H9 (cell line): ENCODE measurements at regions not wholly inside any gene's neighbourhood (a gene's known extent, or its start where the extent isn't known, plus 50 kb on each side); places are given as distances from the start of the nearest gene placed in this dataset.
A peak's percentile ranks its signal among the peaks of the same experiment; 100 is the strongest.

Experiments
- DNase-seq: peaks from one replicate; pipeline ENCODE4 v3.0.0-alpha.2; 2017
- H2AFZ ChIP-seq: one replicate; pipeline ENCODE4 v1.6.1; 2013; ENCODE audit warnings: mild to moderate bottlenecking, low read length, control low read depth, moderate library complexity
- H2AK5ac ChIP-seq: 2 replicates; pipeline ENCODE4 v1.6.1; 2013; ENCODE audit warnings: low read length, control low read depth, mixed read lengths; ENCODE audit not compliant: insufficient read length
- H2BK120ac ChIP-seq: one replicate; pipeline ENCODE4 v1.6.1; 2013; ENCODE audit warnings: low read depth, mild to moderate bottlenecking, low read length, control low read depth, inconsistent platforms; ENCODE audit not compliant: poor library complexity, severe bottlenecking
- H2BK12ac ChIP-seq: 2 replicates; pipeline ENCODE4 v1.6.1; 2013; ENCODE audit warnings: low read length, control low read depth, mixed read lengths, low read depth; ENCODE audit not compliant: insufficient read length
- H2BK15ac ChIP-seq: 2 replicates; pipeline ENCODE4 v1.6.1; 2013; ENCODE audit warnings: low read depth, low read length, control low read depth
- H2BK20ac ChIP-seq: one replicate; pipeline ENCODE4 v1.6.1; 2013; ENCODE audit warnings: low read depth, mild to moderate bottlenecking, low read length, control low read depth, inconsistent platforms; ENCODE audit not compliant: poor library complexity, severe bottlenecking
- H2BK5ac ChIP-seq: 2 replicates; pipeline ENCODE4 v1.6.1; 2013; ENCODE audit warnings: low read length, control low read depth, mixed read lengths; ENCODE audit not compliant: insufficient read length
- H3K14ac ChIP-seq: 2 replicates; pipeline ENCODE4 v1.6.1; 2013; ENCODE audit warnings: low read length, control low read depth; ENCODE audit not compliant: insufficient read depth
- H3K18ac ChIP-seq: 2 replicates; pipeline ENCODE4 v1.6.1; 2013; ENCODE audit warnings: low read depth, mild to moderate bottlenecking, mixed read lengths, low read length, control low read depth; ENCODE audit not compliant: insufficient read length
- H3K23ac ChIP-seq: 2 replicates; pipeline ENCODE4 v1.6.1; 2013; ENCODE audit warnings: low read length, control low read depth, mixed read lengths, low read depth; ENCODE audit not compliant: insufficient read length
- H3K23me2 ChIP-seq: 2 replicates; pipeline ENCODE4 v1.6.1; 2013; ENCODE audit warnings: low read depth, mild to moderate bottlenecking, mixed read lengths, low read length, control low read depth; ENCODE audit not compliant: insufficient read length, poor library complexity, severe bottlenecking
- H3K27ac ChIP-seq: 2 replicates; pipeline ENCODE4 v1.5.1; 2013; ENCODE audit warnings: low read length, control low read depth, mixed read lengths, low read depth; ENCODE audit not compliant: insufficient read length
- H3K27me3 ChIP-seq: 2 replicates; pipeline ENCODE4 v1.6.1; 2013; ENCODE audit warnings: low read length, control low read depth, inconsistent platforms; ENCODE audit not compliant: insufficient read depth
- H3K4ac ChIP-seq: 2 replicates; pipeline ENCODE4 v1.6.1; 2013; ENCODE audit warnings: low read depth, mild to moderate bottlenecking, control low read depth, inconsistent platforms, low read length, moderate library complexity
- H3K4me1 ChIP-seq: 2 replicates; pipeline ENCODE4 v1.6.1; 2013; ENCODE audit warnings: low read length, control low read depth, inconsistent platforms; ENCODE audit not compliant: insufficient read depth
- H3K4me2 ChIP-seq: 2 replicates; pipeline ENCODE4 v1.6.1; 2013; ENCODE audit warnings: low read length, control low read depth, mixed read lengths; ENCODE audit not compliant: insufficient read length, insufficient read depth
- H3K56ac ChIP-seq: 2 replicates; pipeline ENCODE4 v1.6.1; 2013; ENCODE audit warnings: low read depth, mild to moderate bottlenecking, mixed read lengths, low read length, control low read depth; ENCODE audit not compliant: insufficient read length
- H3K79me1 ChIP-seq: 2 replicates; pipeline ENCODE4 v1.6.1; 2013; ENCODE audit warnings: low read depth, mild to moderate bottlenecking, moderate library complexity, low read length, control low read depth, inconsistent platforms; ENCODE audit not compliant: insufficient read depth, poor library complexity, severe bottlenecking
- H3K79me2 ChIP-seq: 2 replicates; pipeline ENCODE4 v1.6.1; 2013; ENCODE audit warnings: low read length, control low read depth, inconsistent platforms; ENCODE audit not compliant: insufficient read depth
- H3K9ac ChIP-seq: 2 replicates; pipeline ENCODE4 v1.6.1; 2013; ENCODE audit warnings: low read length, control low read depth, mixed read lengths; ENCODE audit not compliant: insufficient read length; ENCODE audit errors: extremely low read depth
- H3K9me3 ChIP-seq: one replicate; pipeline ENCODE4 v1.6.1; 2013; ENCODE audit warnings: low read depth, low read length, inconsistent platforms; ENCODE audit not compliant: control insufficient read depth
- H3T11ph ChIP-seq: one replicate; pipeline ENCODE4 v1.6.1; 2013; ENCODE audit warnings: mild to moderate bottlenecking, low read length, control low read depth, inconsistent platforms
- H4K20me1 ChIP-seq: one replicate; pipeline ENCODE4 v1.6.1; 2013; ENCODE audit not compliant: control insufficient read depth, insufficient read length, insufficient read depth
- H4K5ac ChIP-seq: 2 replicates; pipeline ENCODE4 v1.6.1; 2013; ENCODE audit warnings: low read depth, mild to moderate bottlenecking, mixed read lengths, low read length, control low read depth; ENCODE audit not compliant: insufficient read length
- H4K8ac ChIP-seq: replicated peaks from 2 replicates; pipeline ENCODE4 v1.6.1; 2013; ENCODE audit warnings: low read length, control low read depth, mixed read lengths, low read depth; ENCODE audit not compliant: insufficient read length
- H4K91ac ChIP-seq: 2 replicates; pipeline ENCODE4 v1.6.1; 2013; ENCODE audit warnings: low read depth, mild to moderate bottlenecking, moderate library complexity, mixed read lengths, low read length, control low read depth; ENCODE audit not compliant: insufficient read length
- H3K27ac Mint-ChIP-seq, 3 experiments: 2 replicates in 2 of 3; 3 replicates in 1 of 3; pipeline ENCODE4 v1.8.0; 2020 to 2021; ENCODE audit warnings: mixed read lengths in 3 of 3, mild to moderate bottlenecking in 1 of 3, moderate library complexity in 1 of 3
- H3K27me3 Mint-ChIP-seq: 2 replicates; pipeline ENCODE4 v1.8.0; 2021; ENCODE audit warnings: low read depth, mild to moderate bottlenecking, moderate library complexity, mixed read lengths
- H3K36me3 Mint-ChIP-seq, 3 experiments: 2 replicates in 2 of 3; 3 replicates in 1 of 3; pipeline ENCODE4 v1.8.0; 2020 to 2021; ENCODE audit warnings: low read depth in 3 of 3, mixed read lengths in 3 of 3; ENCODE audit not compliant: insufficient read depth in 1 of 3
- H3K4me1 Mint-ChIP-seq, 2 experiments: 2 replicates each; pipeline ENCODE4 v1.8.0; 2020; ENCODE audit warnings: mixed read lengths in 2 of 2
- H3K4me3 Mint-ChIP-seq, 2 experiments: 2 replicates in 1 of 2; 3 replicates in 1 of 2; pipeline ENCODE4 v1.8.0; 2020 to 2021; ENCODE audit warnings: mild to moderate bottlenecking in 2 of 2, mixed read lengths in 2 of 2, moderate library complexity in 1 of 2
- H3K9me3 Mint-ChIP-seq, 2 experiments: 2 replicates in 1 of 2; 3 replicates in 1 of 2; pipeline ENCODE4 v1.8.0; 2020; ENCODE audit warnings: mild to moderate bottlenecking in 2 of 2, mixed read lengths in 2 of 2, moderate library complexity in 1 of 2
- WGBS: extraction: QIAGEN DNeasy Blood & Tissue Kit; methylation state at CpG from one replicate; pipeline ENCODE4 v1.1.7; 2013; ENCODE audit warnings: missing lambda C conversion rate, low lambda C conversion rate, mixed read lengths; ENCODE audit not compliant: insufficient read length; ENCODE audit errors: extremely low coverage; 5-methylcytosine and 5-hydroxymethylcytosine counted together
- TF ChIP-seq, protein P1 (sequence below): fragments of 200-600 bp; sonication (generic); conservative IDR thresholded peaks from 3 replicates; pipeline ENCODE4 v1.8.0; 2021; ENCODE audit warnings: antibody characterized with exemption, mild to moderate bottlenecking

DNA sequence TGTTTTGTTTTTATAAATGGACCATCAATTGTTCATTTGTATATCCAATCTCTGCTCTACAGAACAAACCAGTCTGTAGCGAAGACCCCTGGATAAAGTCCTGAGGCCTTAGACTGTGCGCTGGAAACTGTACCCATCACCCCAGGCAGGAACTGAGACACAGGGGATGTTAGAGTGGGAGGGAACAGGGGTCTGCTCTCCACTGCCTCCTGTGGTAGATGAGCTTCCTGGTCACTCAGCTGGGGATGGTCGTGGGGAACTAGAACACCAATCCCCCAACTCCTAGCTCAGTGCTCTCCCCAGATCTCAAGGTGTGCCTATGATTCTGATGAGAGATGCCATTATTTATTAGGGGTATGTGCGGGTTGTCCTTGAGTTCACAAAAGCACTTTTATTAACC lies 340.2 kb upstream of the IGF1R start:
- WGBS = no CpG with 5 or more reads among the region's 4 CpGs
- no peaks in the 10 kb centered on the region; a peak in 1 of 5 replicates for H3K9me3 Mint-ChIP-seq
- no peak overlapping the region for H3K27ac Mint-ChIP-seq

More for the DNA sequence above, 340.2 kb upstream of the IGF1R start:
- no peak overlapping the region for H2BK20ac ChIP-seq
- no peak overlapping the region for H3K4me3 Mint-ChIP-seq
- no peak overlapping the region for H3T11ph ChIP-seq
- no peak overlapping the region for H3K23ac ChIP-seq
- no peak overlapping the region for H3K4me2 ChIP-seq
- H4K91ac ChIP-seq = no peak overlapping the region
- H3K4me1 ChIP-seq = no peaks in the 10 kb centered on the region
- no peak overlapping the region for H3K14ac ChIP-seq
- no peaks in the 10 kb centered on the region; the same call in 1 of the 2 replicates for H3K79me2 ChIP-seq
- H3K9me3 ChIP-seq = no peaks in the 10 kb centered on the region
- no peak overlapping the region for H3K9ac ChIP-seq
- H3K27me3 ChIP-seq = no peaks in the 10 kb centered on the region
- H3K79me1 ChIP-seq = no peaks in the 10 kb centered on the region
- no peak for DNase-seq
- H3K56ac ChIP-seq = no peak overlapping the region
- no peaks in the 10 kb centered on the region for H3K36me3 Mint-ChIP-seq
- no peak overlapping the region for H3K27ac ChIP-seq
- H2BK12ac ChIP-seq = no peak overlapping the region
- H3K23me2 ChIP-seq = no peaks in the 10 kb centered on the region
- no peak overlapping the region for H2AFZ ChIP-seq
- H2BK120ac ChIP-seq = no peak overlapping the region
- H2BK5ac ChIP-seq = no peak overlapping the region
- no peak overlapping the region for H4K5ac ChIP-seq
- H2BK15ac ChIP-seq = no peak overlapping the region
- H2AK5ac ChIP-seq = no peak overlapping the region
- no peak overlapping the region for H3K18ac ChIP-seq
- H4K8ac ChIP-seq = no peak overlapping the region
- H3K27me3 Mint-ChIP-seq = peaks cover 19% of the 10 kb centered on the region
- H3K4ac ChIP-seq = no peak overlapping the region
- H3K4me1 Mint-ChIP-seq = no peaks in the 10 kb centered on the region
- H4K20me1 ChIP-seq = no peaks in the 10 kb centered on the region
- TF ChIP-seq, protein P1, sequence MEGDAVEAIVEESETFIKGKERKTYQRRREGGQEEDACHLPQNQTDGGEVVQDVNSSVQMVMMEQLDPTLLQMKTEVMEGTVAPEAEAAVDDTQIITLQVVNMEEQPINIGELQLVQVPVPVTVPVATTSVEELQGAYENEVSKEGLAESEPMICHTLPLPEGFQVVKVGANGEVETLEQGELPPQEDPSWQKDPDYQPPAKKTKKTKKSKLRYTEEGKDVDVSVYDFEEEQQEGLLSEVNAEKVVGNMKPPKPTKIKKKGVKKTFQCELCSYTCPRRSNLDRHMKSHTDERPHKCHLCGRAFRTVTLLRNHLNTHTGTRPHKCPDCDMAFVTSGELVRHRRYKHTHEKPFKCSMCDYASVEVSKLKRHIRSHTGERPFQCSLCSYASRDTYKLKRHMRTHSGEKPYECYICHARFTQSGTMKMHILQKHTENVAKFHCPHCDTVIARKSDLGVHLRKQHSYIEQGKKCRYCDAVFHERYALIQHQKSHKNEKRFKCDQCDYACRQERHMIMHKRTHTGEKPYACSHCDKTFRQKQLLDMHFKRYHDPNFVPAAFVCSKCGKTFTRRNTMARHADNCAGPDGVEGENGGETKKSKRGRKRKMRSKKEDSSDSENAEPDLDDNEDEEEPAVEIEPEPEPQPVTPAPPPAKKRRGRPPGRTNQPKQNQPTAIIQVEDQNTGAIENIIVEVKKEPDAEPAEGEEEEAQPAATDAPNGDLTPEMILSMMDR = peak; percentile 44; the same call in 2 of the 3 replicates
